ENCODE measurements at regions not wholly inside any gene's neighbourhood (a gene's known extent, or its start where the extent isn't known, plus 50 kb on each side); places are given as distances from the start of the nearest gene placed in this dataset.

DNA sequence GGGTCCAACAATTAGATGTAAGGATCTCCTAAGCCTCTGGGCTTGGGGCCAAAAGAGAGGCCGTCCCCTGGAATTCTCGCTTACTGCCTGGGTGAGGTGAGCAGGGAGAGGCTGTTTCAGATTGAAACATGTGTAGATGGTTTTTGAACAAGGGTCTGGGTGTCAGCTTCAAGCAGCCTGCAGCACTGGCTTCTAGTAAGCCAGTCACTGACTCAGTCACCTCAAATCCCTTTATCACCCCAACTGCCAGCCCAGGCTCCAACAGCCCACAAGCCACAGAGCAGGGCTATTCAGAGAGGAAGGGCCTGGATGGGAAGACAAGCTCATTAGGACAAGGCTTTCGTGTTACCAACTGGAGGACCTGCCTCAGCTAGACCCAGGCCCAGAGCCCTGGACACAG is 180.2 kb downstream of the CCT6B start:
- H2AFZ ChIP-seq (ENCODE audit: insufficient read depth, low read depth, low read length, poor library complexity, severe bottlenecking) = no peak overlapping the region
- intact Hi-C loops (cut with micrococcal nuclease) = no loop called here
- peaks cover 2 to 5% (median 3%) of the 10 kb centered on the region in 3 donors for H3K27me3 Mint-ChIP-seq (ENCODE audit: low read depth in 3 of 3)
- no peaks in the 10 kb centered on the region for H3K79me2 ChIP-seq (ENCODE audit: insufficient read depth, low read length)
- TF ChIP-seq, protein P1, sequence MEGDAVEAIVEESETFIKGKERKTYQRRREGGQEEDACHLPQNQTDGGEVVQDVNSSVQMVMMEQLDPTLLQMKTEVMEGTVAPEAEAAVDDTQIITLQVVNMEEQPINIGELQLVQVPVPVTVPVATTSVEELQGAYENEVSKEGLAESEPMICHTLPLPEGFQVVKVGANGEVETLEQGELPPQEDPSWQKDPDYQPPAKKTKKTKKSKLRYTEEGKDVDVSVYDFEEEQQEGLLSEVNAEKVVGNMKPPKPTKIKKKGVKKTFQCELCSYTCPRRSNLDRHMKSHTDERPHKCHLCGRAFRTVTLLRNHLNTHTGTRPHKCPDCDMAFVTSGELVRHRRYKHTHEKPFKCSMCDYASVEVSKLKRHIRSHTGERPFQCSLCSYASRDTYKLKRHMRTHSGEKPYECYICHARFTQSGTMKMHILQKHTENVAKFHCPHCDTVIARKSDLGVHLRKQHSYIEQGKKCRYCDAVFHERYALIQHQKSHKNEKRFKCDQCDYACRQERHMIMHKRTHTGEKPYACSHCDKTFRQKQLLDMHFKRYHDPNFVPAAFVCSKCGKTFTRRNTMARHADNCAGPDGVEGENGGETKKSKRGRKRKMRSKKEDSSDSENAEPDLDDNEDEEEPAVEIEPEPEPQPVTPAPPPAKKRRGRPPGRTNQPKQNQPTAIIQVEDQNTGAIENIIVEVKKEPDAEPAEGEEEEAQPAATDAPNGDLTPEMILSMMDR (IDR thresholded peaks at IDR 0.05) = no peak
- H3K27ac ChIP-seq (ENCODE audit: low read depth in 1 of 2, low read length in 2 of 2) = no peak overlapping the region
- H3K36me3 ChIP-seq (replicated peaks in 1 of 2; ENCODE audit: control insufficient read depth in 1 of 2, insufficient read depth in 2 of 2, low read length in 2 of 2) = no peaks in the 10 kb centered on the region
- no peak overlapping the region for H3K4me3 Mint-ChIP-seq
- H3K27me3 ChIP-seq (ENCODE audit: control insufficient read depth in 2 of 2, insufficient read depth in 2 of 2, low read length in 2 of 2) = no peaks in the 10 kb centered on the region
- no peaks in the 10 kb centered on the region for H4K20me1 ChIP-seq (ENCODE audit: insufficient read depth, low read length)
- no peak overlapping the region for H3K4me3 ChIP-seq (replicated peaks in 1 of 3; ENCODE audit: low read depth in 2 of 3, low read length in 3 of 3)
- 90% methylated on average over 3 of the region's 3 CpGs for WGBS (ENCODE audit: insufficient coverage)
- H3K9me3 Mint-ChIP-seq = peaks cover 0 to 5% (median 2%) of the 10 kb centered on the region in 7 donors
- H3K9me3 ChIP-seq (replicated peaks in 1 of 2; ENCODE audit: control insufficient read depth in 1 of 2, insufficient read depth in 1 of 2, low read length in 2 of 2) = peaks cover 0 to 6% of the 10 kb centered on the region in 2 donors
- H3K9ac ChIP-seq (ENCODE audit: insufficient read depth, low read length, poor library complexity, severe bottlenecking) = no peak overlapping the region
- no peak overlapping the region for H3K4me2 ChIP-seq (replicated peaks; ENCODE audit: extremely low read depth, low read length, poor library complexity, severe bottlenecking)
- no peaks in the 10 kb centered on the region for H3K36me3 Mint-ChIP-seq
- no peak overlapping the region for H3K27ac Mint-ChIP-seq
- H3K4me1 ChIP-seq (ENCODE audit: control insufficient read depth in 1 of 2, insufficient read depth in 2 of 2, low read length in 2 of 2) = no peaks in the 10 kb centered on the region
- no peaks in the 10 kb centered on the region for H3K4me1 Mint-ChIP-seq
- DNase-seq = no peak

DNA sequence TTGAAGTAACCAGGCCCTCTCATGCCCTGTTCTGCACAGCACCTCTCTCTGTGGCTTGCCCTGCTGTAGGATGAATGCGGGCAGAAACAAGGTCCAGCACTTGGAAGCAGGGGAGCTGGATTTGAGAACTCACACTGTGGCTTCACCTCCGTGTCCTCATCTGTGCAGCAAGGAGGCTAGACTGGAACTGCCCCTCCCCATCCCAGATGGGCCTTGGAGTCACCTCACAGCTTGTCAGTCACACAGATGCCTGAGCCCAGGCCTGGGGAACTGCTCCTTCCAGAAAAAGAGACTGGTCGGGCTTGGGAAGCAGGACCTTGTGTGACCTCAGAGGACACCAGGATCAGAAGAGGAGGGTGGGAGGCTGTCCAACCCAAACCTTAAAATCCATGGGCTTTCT is 180.8 kb downstream of the CCT6B start:
- TF ChIP-seq, protein P1 (IDR thresholded peaks at IDR 0.05) = no peak
- DNase-seq = no peak
- no peak overlapping the region for H3K9ac ChIP-seq (ENCODE audit: insufficient read depth, low read length, poor library complexity, severe bottlenecking)
- no peak overlapping the region for H3K4me3 ChIP-seq (replicated peaks in 1 of 3; ENCODE audit: low read depth in 2 of 3, low read length in 3 of 3)
- no peaks in the 10 kb centered on the region for H3K36me3 ChIP-seq (replicated peaks in 1 of 2; ENCODE audit: control insufficient read depth in 1 of 2, insufficient read depth in 2 of 2, low read length in 2 of 2)
- H3K27ac ChIP-seq (ENCODE audit: low read depth in 1 of 2, low read length in 2 of 2) = no peak overlapping the region
- H3K4me2 ChIP-seq (replicated peaks; ENCODE audit: extremely low read depth, low read length, poor library complexity, severe bottlenecking) = no peak overlapping the region
- Mint-ChIP-seq H3K36me3 (no peaks in the 10 kb centered on the region), H3K9me3 (peaks cover 0 to 5% (median 2%) of the 10 kb centered on the region in 7 donors), H3K4me1 (no peaks in the 10 kb centered on the region), H3K27me3 (ENCODE audit: low read depth in 3 of 3) (peaks cover 2 to 5% (median 4%) of the 10 kb centered on the region in 3 donors), H3K4me3 (no peak overlapping the region), H3K27ac (no peak overlapping the region)
- H3K9me3 ChIP-seq (replicated peaks in 1 of 2; ENCODE audit: control insufficient read depth in 1 of 2, insufficient read depth in 1 of 2, low read length in 2 of 2) = peaks cover 0 to 6% of the 10 kb centered on the region in 2 donors
- intact Hi-C loops (cut with micrococcal nuclease) = no loop called here
- H4K20me1 ChIP-seq (ENCODE audit: insufficient read depth, low read length) = no peaks in the 10 kb centered on the region
- no peaks in the 10 kb centered on the region for H3K27me3 ChIP-seq (ENCODE audit: control insufficient read depth in 2 of 2, insufficient read depth in 2 of 2, low read length in 2 of 2)
- H2AFZ ChIP-seq (ENCODE audit: insufficient read depth, low read depth, low read length, poor library complexity, severe bottlenecking) = no peak overlapping the region
- WGBS (ENCODE audit: insufficient coverage) = 100% methylated on average over 2 of the region's 3 CpGs
- H3K4me1 ChIP-seq (ENCODE audit: control insufficient read depth in 1 of 2, insufficient read depth in 2 of 2, low read length in 2 of 2) = no peaks in the 10 kb centered on the region
- no peaks in the 10 kb centered on the region for H3K79me2 ChIP-seq (ENCODE audit: insufficient read depth, low read length)
